Neutrophil (primary cell): ENCODE measurements at regions not wholly inside any gene's neighbourhood (a gene's known extent, or its start where the extent isn't known, plus 50 kb on each side); places are given as distances from the start of the nearest gene placed in this dataset.

Experiments
- H3K27ac ChIP-seq: fragments of 200-600 bp; sonication (generic); 2 replicates; pipeline ENCODE4 v1.5.1; 2016; ENCODE audit warnings: mild to moderate bottlenecking, moderate library complexity
- H3K27me3 ChIP-seq: fragments of 200-600 bp; sonication (generic); 2 replicates; pipeline ENCODE4 v1.6.0; 2016; ENCODE audit warnings: mild to moderate bottlenecking
- H3K36me3 ChIP-seq: fragments of 200-600 bp; sonication (generic); 2 replicates; pipeline ENCODE4 v1.5.1; 2017
- H3K4me1 ChIP-seq, 2 experiments: fragments of 200-600 bp in 1 of 2; sonication (generic) in 1 of 2; 1 replicate in 1 of 2; 2 replicates in 1 of 2; pipeline versions ENCODE4 v1.5.1 to v1.6.1; 2013 to 2016; ENCODE audit warnings: low read depth in 1 of 2, low read length in 1 of 2, mild to moderate bottlenecking in 1 of 2, moderate library complexity in 1 of 2; ENCODE audit not compliant: control insufficient read depth in 1 of 2, insufficient read depth in 1 of 2
- H3K4me3 ChIP-seq, 2 experiments: fragments of 200-600 bp in 1 of 2; sonication (generic) in 1 of 2; 1 replicate in 1 of 2; 2 replicates in 1 of 2; pipeline ENCODE4 v1.5.1; 2013 to 2016; ENCODE audit warnings: low read depth in 1 of 2, low read length in 1 of 2, mild to moderate bottlenecking in 1 of 2, moderate library complexity in 1 of 2
- H3K9me3 ChIP-seq: fragments of 200-600 bp; sonication (generic); 2 replicates; pipeline ENCODE4 v1.5.1; 2016
- TF ChIP-seq, protein P1 (sequence below): fragments of 200-600 bp; sonication (generic); IDR thresholded peaks from 2 replicates; pipeline ENCODE4 v1.5.1; 2016; ENCODE audit warnings: antibody characterized with exemption

DNA sequence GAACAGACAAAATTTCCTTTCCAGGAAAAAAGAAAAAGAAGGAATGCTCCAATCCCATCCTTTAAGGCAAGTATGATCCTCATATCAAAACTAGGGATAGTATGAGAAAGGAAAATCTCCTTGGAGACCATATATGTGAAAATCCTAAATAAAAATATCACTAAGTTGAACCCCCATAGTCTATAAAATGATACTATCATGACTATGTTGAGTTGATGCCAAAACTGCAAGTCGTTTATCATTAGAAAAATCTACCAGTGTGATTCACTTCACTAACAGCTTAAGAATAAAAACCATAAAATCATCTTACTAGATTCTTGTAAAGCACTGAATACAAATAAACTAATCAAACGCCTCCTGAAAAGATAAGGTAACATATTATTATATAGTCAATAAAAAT, 76.6 kb upstream of the STXBP5 start:
- H3K27ac ChIP-seq, result no peak overlapping the region
- H3K27me3 ChIP-seq, result no peaks in the 10 kb centered on the region
- no peaks in the 10 kb centered on the region for H3K9me3 ChIP-seq
- TF ChIP-seq, protein P1, sequence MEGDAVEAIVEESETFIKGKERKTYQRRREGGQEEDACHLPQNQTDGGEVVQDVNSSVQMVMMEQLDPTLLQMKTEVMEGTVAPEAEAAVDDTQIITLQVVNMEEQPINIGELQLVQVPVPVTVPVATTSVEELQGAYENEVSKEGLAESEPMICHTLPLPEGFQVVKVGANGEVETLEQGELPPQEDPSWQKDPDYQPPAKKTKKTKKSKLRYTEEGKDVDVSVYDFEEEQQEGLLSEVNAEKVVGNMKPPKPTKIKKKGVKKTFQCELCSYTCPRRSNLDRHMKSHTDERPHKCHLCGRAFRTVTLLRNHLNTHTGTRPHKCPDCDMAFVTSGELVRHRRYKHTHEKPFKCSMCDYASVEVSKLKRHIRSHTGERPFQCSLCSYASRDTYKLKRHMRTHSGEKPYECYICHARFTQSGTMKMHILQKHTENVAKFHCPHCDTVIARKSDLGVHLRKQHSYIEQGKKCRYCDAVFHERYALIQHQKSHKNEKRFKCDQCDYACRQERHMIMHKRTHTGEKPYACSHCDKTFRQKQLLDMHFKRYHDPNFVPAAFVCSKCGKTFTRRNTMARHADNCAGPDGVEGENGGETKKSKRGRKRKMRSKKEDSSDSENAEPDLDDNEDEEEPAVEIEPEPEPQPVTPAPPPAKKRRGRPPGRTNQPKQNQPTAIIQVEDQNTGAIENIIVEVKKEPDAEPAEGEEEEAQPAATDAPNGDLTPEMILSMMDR, result no peak
- H3K36me3 ChIP-seq, result no peaks in the 10 kb centered on the region
- H3K4me3 ChIP-seq, result no peak overlapping the region
- H3K4me1 ChIP-seq, result peaks cover 6 to 16% of the 10 kb centered on the region in 2 experiments

DNA sequence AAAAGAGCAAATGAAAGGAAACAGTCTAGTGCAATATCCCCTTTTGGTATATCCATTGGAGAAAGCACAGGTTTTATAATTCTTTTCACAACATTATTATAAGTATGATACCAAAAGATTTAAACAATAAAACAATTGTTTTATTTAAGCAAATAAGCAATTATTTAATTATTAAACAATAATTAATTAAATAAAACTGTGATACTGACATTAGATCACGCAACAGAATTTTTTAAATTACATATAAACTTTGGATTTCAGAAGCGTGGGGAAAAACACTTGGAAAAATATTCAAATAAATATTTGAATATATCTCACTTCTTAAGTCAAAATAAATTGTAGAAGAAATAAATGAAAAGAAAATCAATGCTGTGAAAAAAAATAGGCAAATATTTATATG, 76.2 kb upstream of the STXBP5 start:
- Histone ChIP-seq H3K4me3 (no peak overlapping the region), H3K27me3 (no peaks in the 10 kb centered on the region), H3K27ac (no peak overlapping the region), H3K4me1 (peaks cover 6 to 16% of the 10 kb centered on the region in 2 experiments), H3K36me3 (no peaks in the 10 kb centered on the region), H3K9me3 (no peaks in the 10 kb centered on the region)
- TF ChIP-seq, protein P1, result no peak

- no peaks in the 10 kb centered on the region for H3K9me3 ChIP-seq
- H3K27ac ChIP-seq, result peak overlapping the region; percentile 28
- TF ChIP-seq, protein P1, result no peak
- peaks cover 14 to 32% of the 10 kb centered on the region in 2 experiments for H3K4me1 ChIP-seq
- no peaks in the 10 kb centered on the region for H3K27me3 ChIP-seq
- no peaks in the 10 kb centered on the region for H3K36me3 ChIP-seq
- no peak overlapping the region for H3K4me3 ChIP-seq
Measured at GRCh38 chr6:147131532-147132128, 72.6 kb upstream of the STXBP5 start.

DNA sequence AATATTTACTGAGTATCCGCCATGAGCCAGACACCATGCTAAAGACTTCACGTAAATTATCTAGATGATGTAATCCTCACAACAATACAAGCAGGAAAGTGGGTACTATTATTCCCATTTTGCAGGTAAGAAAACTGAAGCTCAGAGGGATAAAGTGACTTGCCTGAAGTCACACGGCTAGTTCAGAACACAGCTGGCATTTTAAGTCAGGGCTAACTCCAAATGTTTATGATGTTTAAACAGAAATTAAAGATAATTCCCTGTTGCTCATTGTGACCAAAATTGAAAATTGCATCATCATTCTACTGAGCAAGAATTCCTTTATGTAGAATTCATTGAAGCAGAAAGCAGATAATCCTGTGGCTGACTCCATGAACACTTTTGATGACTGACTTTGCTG, 71.3 kb upstream of the STXBP5 start:
- Histone ChIP-seq H3K4me3 (no peak overlapping the region), H3K4me1 (peaks cover 14 to 32% of the 10 kb centered on the region in 2 experiments), H3K9me3 (no peaks in the 10 kb centered on the region), H3K27ac (no peak overlapping the region), H3K27me3 (no peaks in the 10 kb centered on the region), H3K36me3 (no peaks in the 10 kb centered on the region)
- TF ChIP-seq, protein P1, result no peak

- Histone ChIP-seq H3K4me3 (no peak overlapping the region), H3K9me3 (no peaks in the 10 kb centered on the region), H3K36me3 (no peaks in the 10 kb centered on the region), H3K27ac (no peak overlapping the region), H3K4me1 (peaks cover 14 to 32% of the 10 kb centered on the region in 2 experiments), H3K27me3 (no peaks in the 10 kb centered on the region)
- TF ChIP-seq, protein P1, result no peak
Measured at GRCh38 chr6:147133669-147134068, 70.5 kb upstream of the STXBP5 start.
